SK-N-MC (cell line): ENCODE measurements at regions not wholly inside any gene's neighbourhood (a gene's known extent, or its start where the extent isn't known, plus 50 kb on each side); places are given as distances from the start of the nearest gene placed in this dataset.

Experiments used
- DNase-seq: peaks from one replicate; pipeline ENCODE4 v3.0.0-alpha.2; 2011; ENCODE audit warnings: low read depth, low spot score
- H3K27ac ChIP-seq: fragments of 200-600 bp; sonication (generic); 2 replicates; pipeline ENCODE4 v1.5.1; 2016; ENCODE audit warnings: mixed run types
- H3K36me3 ChIP-seq: fragments of 200-600 bp; sonication (generic); 2 replicates; pipeline ENCODE4 v1.6.1; 2017; ENCODE audit warnings: antibody characterized with exemption, low read length, mixed read lengths; ENCODE audit not compliant: insufficient read depth
- H3K4me3 ChIP-seq: fragments of 200-600 bp; sonication (generic); 2 replicates; pipeline ENCODE4 v1.5.1; 2016
- H3K9ac ChIP-seq: fragments of 200-600 bp; sonication (generic); 2 replicates; pipeline ENCODE4 v1.8.0; 2017; ENCODE audit warnings: mixed run types, mixed read lengths; ENCODE audit not compliant: insufficient read length
- H3K9me3 ChIP-seq: fragments of 200-600 bp; sonication (generic); 2 replicates; pipeline ENCODE4 v1.6.1; 2017; ENCODE audit warnings: low read depth, mild to moderate bottlenecking, antibody characterized with exemption, low read length, moderate library complexity, mixed read lengths
- EZH2 ChIP-seq: fragments of 200-600 bp; sonication (generic); IDR thresholded peaks from one replicate; pipeline ENCODE4 v1.6.1; 2017; ENCODE audit warnings: antibody characterized with exemption
- FOXP2 ChIP-seq: optimal IDR thresholded peaks from 2 replicates; pipeline ENCODE3; 2011; ENCODE audit warnings: mild to moderate bottlenecking, moderate library complexity; ENCODE audit not compliant: insufficient read depth; ENCODE audit errors: extremely low read length, control extremely low read depth
- POLR2AphosphoS5 ChIP-seq: IDR thresholded peaks from 2 replicates; pipeline ENCODE4 v1.6.1; 2012; ENCODE audit warnings: mild to moderate bottlenecking, low read depth, low read length, borderline replicate concordance

DNA sequence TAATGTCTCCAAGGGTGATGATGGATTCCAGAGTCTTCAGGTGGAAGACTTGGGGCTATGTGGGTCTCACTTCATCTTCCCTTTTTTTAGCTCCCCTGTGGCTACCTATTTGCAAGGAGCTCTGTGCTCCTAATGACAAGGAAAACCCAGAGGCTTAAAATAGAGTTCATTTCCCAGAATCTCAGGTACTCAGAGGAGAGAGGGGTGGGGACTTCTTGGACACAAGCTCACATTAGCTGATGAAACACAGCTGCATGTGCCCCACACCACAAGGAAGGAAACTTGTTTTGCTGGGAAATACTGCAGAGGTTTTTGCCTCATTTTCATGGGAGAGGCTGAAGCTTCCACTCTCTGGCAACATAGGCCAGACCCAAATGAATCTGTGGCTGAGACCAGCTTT is 138.6 kb upstream of the SLC1A4 start:
- no peak for TF ChIP-seq EZH2
- no peak for TF ChIP-seq POLR2AphosphoS5
- no peak for TF ChIP-seq FOXP2
- no peaks in the 10 kb centered on the region for H3K36me3 ChIP-seq
- no peak overlapping the region for H3K27ac ChIP-seq
- H3K4me3 ChIP-seq, result no peak overlapping the region
- DNase-seq, result no peak
- no peak overlapping the region for H3K9ac ChIP-seq
- no peaks in the 10 kb centered on the region for H3K9me3 ChIP-seq

DNA sequence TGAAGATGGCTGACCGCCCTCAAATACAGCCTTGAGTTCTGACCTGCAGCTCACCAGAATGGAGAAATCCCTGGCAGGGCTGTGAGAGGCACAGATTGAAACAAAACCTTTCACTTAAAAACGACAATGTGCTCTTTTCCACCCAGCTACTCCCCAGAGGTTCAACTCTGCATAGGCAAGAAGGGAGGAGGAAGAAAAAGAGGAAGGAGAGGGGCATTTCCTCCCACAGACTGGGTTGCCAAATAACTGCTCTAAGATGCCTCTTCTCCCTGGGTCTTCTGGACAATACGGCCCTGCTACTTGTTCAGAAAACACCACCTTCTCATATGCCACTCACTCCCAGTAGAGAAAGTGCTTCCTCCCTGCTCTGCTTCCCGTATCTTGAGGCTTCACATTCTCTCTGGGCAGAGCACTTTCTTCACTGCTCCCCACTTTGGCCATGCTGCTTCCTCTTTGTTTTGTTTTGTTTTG is 136.4 kb upstream of the SLC1A4 start:
- DNase-seq, result no peak
- Histone ChIP-seq H3K4me3 (no peak overlapping the region), H3K27ac (no peak overlapping the region), H3K9me3 (no peaks in the 10 kb centered on the region), H3K9ac (no peak overlapping the region), H3K36me3 (no peaks in the 10 kb centered on the region)
- TF ChIP-seq FOXP2 (no peak), POLR2AphosphoS5 (no peak), EZH2 (no peak)

DNA sequence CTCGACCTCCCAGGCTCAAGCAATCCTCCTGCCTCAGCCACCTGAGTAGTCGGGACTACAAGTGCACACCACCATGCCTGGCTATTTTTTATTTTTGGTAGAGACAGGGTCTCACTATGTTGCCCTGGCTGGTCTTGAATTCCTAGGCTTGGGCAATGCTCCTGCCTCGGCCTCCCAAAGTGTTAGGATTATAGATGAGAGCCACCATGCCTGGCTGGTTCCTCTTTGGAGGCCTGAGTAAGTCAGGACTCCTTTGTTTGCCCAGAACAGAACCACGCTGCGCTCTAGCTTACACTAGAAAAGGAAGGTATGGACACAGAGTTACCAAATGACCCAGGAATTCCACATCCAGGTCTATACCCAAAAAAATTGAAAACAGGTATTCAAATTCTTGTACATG is 135.9 kb upstream of the SLC1A4 start:
- Histone ChIP-seq H3K9me3 (no peaks in the 10 kb centered on the region), H3K4me3 (no peak overlapping the region), H3K9ac (no peak overlapping the region), H3K36me3 (no peaks in the 10 kb centered on the region), H3K27ac (no peak overlapping the region)
- no peak for TF ChIP-seq EZH2
- TF ChIP-seq FOXP2, result no peak
- no peak for TF ChIP-seq POLR2AphosphoS5
- DNase-seq, result no peak

DNA sequence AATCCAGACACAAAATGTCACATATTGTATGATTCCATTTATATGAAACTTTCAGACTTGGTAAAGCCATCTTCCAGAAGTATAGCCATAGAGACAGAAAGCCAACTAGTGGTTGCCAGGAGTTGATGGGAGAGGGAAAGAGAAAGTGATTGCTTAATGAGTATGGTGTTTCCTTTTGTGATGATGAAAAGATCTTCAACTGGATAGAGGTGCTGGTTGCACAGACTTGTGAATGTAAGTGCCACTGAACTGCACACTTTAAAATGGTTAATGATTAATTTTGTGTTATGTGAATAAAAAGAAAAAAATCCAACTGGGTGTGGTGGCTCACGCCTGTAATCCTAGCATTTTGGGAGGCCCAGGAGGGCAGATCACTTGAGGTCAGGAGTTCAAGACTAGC is 135.3 kb upstream of the SLC1A4 start:
- no peaks in the 10 kb centered on the region for H3K36me3 ChIP-seq
- TF ChIP-seq EZH2 (no peak), FOXP2 (no peak), POLR2AphosphoS5 (no peak)
- no peak for DNase-seq
- H3K27ac ChIP-seq, result no peak overlapping the region
- H3K4me3 ChIP-seq, result no peak overlapping the region
- H3K9ac ChIP-seq, result no peak overlapping the region
- no peaks in the 10 kb centered on the region for H3K9me3 ChIP-seq

DNA sequence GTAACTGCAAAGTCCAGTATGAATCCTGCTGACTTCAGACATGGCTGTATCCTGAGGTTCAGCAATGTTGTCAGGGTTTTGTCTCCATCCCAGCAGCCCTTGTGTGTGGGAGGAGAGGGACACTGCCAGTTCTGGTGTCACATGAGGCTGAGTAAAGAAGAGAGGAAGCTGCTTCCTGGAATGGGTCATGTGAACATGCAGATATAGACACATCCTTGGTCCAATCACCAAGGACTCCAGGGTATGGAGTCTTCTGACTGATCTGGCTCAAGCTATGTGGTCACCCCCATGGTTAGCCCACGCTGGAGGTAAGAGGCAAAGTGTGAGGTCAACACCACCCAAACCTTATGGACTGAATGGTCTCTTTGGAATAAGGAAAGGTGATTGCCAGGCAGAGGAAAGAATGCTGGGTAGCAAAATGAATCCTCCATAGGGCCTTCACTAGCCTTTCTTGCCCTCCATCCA is 134.4 kb upstream of the SLC1A4 start:
- TF ChIP-seq FOXP2 (no peak), EZH2 (no peak), POLR2AphosphoS5 (no peak)
- Histone ChIP-seq H3K27ac (no peak overlapping the region), H3K9ac (no peak overlapping the region), H3K9me3 (no peaks in the 10 kb centered on the region), H3K36me3 (no peaks in the 10 kb centered on the region), H3K4me3 (no peak overlapping the region)
- no peak for DNase-seq

DNA sequence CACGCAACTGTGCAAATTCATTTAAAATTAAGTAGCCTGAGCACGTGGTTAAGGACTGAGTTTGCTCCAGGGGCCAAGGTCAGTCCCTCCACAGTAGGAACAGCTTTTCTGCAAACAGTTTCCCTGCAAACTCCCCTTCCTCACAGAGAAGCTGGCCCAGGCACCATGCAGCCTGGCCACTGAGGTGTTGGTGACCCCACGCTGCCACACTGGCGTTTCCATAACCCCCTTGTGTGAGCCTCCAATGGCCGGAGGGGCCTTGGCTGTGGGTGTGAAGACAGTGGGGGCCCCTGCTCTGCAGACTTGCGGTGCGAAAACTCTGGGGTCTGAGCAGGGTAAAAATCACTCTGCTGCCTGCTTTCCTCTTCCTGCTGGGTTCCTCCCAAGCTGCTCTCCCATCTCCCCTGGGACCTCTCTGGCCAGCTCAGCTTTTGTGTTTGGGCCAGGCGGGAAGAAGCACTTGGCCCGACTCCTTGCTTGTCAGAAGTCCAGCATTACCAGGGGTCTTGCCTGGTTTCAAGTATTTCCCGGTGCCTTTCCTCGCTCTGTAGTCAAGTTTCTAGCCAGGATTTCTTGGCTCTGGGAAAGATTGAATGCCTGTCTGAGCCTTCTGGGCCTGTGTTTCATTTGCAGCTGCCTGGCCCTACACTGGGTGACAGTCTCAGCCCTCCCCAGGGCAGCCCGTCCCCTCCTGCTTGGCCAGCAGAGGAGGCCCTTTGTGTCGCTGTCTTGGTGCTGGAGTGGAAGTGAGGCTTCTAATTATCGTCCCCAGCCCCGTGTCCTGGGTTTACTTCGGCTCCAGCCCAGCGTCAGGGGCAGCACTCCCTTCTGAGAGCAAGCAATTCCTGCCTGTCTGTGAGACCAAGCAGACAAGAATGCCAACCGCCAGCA is 131.4 kb upstream of the SLC1A4 start:
- H3K9me3 ChIP-seq, result no peaks in the 10 kb centered on the region
- no peak overlapping the region for H3K4me3 ChIP-seq
- H3K9ac ChIP-seq, result peak overlapping the region; percentile 38
- TF ChIP-seq POLR2AphosphoS5 (no peak), EZH2 (no peak), FOXP2 (no peak)
- no peaks in the 10 kb centered on the region for H3K36me3 ChIP-seq
- DNase-seq, result no peak
- H3K27ac ChIP-seq, result no peak overlapping the region

DNA sequence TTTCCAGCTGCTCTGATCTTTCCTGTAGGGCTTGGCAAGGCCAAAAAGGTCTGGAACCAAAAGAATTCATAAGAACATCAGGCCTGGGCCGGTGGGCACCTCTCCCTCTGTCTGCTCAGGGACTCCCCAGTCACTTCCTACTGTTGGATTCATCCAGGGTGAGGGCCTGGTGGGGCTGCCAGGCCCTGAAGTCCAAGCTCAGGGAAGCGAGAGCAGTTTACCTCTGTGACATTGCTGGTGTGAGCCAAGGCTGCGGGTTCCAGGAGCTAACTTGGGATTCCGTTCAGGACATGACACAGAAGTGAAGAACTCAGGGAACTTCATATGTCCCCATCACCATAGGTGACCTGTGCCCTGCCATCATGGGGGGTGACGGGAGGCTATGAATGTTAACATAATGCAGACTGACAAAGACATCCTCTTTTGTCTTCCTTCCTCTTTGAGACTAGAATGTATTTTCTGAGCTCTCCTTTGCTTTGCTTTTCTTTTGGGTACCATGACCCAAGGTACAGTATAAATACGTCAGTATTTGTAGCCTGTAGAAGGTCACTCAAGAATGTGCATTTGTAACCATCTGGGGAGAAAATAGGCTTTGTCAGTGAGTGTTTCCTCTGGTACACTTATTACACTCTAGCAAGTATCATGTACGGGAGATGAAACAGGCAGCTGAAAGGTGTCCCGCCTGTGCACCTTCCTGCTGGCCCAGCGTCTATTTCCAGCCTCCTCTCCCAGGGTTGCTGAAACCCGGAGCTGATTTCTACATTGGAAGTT is 130.5 kb upstream of the SLC1A4 start:
- Histone ChIP-seq H3K9ac (no peak overlapping the region), H3K9me3 (no peaks in the 10 kb centered on the region), H3K27ac (no peak overlapping the region), H3K4me3 (peak overlapping the region; percentile 32), H3K36me3 (no peaks in the 10 kb centered on the region)
- no peak for DNase-seq
- TF ChIP-seq FOXP2 (no peak), EZH2 (no peak), POLR2AphosphoS5 (no peak)

DNA sequence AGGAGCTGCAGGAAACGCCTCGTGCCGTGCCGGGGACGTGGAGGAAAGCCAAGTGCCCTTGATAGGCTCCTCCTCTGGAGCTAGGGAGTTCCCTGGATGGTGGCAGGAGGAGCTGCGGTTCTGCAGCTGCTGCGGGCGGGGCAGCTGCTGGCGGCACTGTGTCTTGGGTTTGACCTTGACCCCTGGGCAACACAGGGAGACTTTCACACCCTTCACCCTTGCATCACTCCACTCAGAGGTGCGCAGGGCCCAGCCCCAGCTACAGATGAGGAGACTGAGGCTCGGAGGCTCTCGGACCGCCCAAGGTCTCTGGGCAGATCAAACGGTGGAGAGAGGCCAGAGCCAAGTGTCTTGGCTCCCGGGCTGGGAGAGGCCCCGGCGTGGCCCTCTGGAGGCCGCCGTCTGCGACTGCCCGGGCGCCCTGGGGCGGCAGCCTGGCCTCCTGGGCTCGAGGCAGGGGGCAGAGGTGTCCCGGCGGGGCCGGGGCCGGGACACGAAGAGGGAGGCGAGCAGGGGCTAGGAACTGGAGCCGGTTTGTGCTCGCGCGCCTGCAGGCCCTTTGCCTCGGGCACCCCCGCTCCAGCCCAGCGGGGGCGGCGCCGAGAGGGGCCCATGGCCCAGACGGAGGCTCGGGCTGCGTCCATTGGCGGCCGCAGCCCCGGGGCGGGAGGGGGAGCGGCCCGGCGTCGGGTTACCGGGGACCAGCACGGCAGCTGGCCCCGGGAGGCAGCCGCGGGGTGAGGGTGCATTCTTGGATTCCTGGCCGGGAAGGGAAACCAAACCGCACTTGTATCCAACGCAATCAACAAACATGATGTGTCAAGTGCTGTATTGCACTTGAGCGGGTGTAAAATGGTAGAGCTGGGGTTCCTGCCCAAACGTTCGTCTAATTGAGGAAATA is 129.6 kb upstream of the SLC1A4 start:
- H3K36me3 ChIP-seq, result no peaks in the 10 kb centered on the region
- peak; percentile 58 for TF ChIP-seq POLR2AphosphoS5
- no peak for TF ChIP-seq EZH2
- 0 out of 2 replicates have a peak overlapping the region, but pooled peaks have one; percentile 40 for H3K27ac ChIP-seq
- peak overlapping the region; percentile 32 for H3K4me3 ChIP-seq
- H3K9ac ChIP-seq, result no peak overlapping the region
- H3K9me3 ChIP-seq, result no peaks in the 10 kb centered on the region
- peak; percentile 53 for DNase-seq
